HG03025 (cell line): ENCODE measurements at regions not wholly inside any gene's neighbourhood (a gene's known extent, or its start where the extent isn't known, plus 50 kb on each side); places are given as distances from the start of the nearest gene placed in this dataset.
"Not testable (repeated sequence)": the region's sequence is repeated elsewhere in the genome, so short reads cannot be mapped to it uniquely, and the experiment has no call there.

Source experiments
- ATAC-seq: cut with Tn5 transposase; IDR thresholded peaks from one replicate; pipeline ENCODE4 v1.9.1; 2021; ENCODE audit warnings: mild to moderate bottlenecking, moderate library complexity; ENCODE audit not compliant: unreplicated experiment, low FRiP score

DNA sequence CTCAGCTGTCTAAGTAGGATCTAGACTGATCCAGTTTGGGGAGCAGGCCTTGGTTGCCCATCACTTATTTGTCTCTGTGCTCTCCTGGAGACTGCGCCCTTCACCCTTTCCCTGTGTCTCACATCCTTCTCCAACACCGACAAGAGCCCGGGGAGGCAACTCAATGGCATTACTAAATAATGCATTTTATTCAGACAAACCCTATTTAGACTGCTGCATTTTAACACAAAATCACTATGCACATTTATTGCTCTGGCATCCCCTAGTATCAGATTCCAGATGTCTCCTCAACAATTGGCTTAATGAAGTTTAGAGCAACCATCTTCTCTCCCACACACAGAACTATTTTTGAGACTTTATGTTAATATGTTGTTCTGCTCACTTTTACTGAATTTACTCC lies 436.4 kb upstream of the CHRM3 start:
- no peak for ATAC-seq

- no peak for ATAC-seq
Observed at GRCh38 chr1:238944028-238944427, 442.3 kb upstream of the CHRM3 start.

DNA sequence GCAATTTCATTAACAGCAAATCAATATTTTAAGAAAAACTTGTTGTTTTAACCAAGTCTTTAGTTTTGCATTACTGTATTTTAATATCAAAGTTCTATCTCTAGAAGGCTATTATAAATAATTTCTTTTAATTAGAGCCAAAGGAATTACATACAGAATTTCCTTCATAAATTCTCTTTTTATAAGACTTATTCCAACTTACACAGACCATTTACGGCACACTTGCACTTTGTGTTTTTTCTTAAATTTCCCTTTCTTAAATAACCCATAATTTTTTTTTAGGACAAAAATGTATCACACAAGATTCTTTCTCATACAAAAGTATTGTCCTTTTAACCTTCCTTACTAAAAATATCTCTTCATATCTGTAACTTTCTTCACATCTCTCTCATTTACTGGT lies 458.5 kb upstream of the CHRM3 start:
- ATAC-seq, result no peak

DNA sequence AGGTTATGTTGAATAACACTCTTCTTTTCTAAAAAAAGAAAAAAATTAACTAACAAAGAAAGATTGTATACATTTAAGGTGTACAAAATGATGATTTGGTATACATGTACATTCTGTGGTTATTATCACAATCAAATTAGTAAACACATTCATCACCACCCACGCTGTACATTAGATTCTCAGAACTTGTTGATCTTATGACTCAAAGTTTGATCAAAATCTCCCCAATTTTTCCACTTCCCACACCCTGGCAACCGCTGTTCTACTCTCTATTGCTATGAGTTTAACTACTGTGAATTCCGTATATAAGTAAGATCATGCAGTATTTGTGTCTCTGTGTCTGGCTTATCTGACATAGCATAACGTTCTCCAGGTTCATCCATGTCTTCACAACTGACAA lies 469.5 kb upstream of the CHRM3 start:
- no peak for ATAC-seq

DNA sequence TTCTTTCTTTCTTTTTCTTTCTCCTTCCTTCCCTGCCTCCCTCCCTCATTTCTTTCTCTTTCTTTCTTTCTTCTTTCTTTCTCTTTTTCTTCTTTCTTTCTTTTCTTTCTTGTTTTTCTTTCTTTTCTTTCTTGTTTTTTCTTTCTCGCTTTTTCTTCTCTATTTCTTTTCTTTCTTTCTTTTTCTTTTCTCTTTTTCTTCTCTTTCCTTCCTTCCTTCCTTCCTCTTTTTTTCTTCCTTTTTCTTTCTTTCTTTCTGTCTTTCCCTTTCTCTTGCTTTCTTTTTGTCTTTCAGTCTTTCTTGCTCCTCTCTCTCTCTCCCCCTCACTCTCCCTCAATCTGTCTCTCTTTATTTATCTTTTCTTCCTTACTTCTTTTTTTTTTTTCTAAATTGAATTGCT lies 472.0 kb upstream of the CHRM3 start:
- no peak for ATAC-seq

- ATAC-seq, result no peak
Observed at GRCh38 chr1:238913210-238913609, 473.2 kb upstream of the CHRM3 start.

- no peak for ATAC-seq
Observed at GRCh38 chr1:238912148-238912547, 474.2 kb upstream of the CHRM3 start.

- not testable (repeated sequence) for ATAC-seq
Observed at GRCh38 chr1:238902752-238903151, 483.6 kb upstream of the CHRM3 start.

DNA sequence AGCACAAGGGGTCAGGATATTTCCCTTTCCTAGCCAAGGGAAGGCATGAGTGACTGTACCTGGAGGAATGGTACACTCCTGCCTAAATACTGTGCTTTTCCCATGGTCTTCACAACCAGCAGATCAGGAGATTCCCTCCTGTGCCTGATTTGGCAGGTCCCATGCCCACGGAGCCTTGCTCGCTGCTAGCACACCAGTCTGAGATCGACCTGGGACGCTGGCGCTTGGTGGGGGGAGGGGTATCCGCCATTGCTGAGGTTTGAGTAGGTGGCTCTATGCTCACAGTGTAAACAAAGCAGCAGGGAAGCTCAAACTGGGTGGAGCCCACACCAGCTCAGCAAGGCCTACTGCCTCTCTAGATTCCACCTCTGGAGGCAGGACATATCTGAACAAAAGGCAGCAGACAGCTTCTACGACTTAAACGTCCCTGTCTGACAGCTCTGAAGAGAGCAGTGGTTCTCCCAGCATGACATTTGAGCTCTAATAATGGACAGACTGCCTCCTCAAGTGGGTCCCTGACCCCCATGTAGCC lies 486.0 kb upstream of the CHRM3 start:
- no peak for ATAC-seq

DNA sequence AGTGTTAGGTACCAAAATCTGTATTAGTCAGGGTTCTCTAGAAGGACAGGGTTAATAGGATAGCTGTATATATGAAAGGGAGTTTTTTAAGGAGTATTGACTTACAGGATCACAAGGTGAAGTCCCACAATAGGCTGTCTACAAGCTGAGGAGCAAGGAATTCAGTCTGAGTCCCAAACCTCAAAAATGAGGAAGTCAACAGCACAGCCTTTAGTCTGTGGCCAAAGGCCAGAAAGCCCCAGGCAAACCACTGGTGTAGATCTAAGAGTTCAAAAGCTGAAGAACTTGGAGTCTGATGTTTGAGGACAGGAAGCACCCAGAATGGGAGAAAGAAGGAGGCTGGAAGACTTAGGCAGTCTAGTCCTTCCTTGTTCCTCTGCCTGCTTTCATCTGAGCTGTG lies 487.5 kb upstream of the CHRM3 start:
- no peak for ATAC-seq

- ATAC-seq, result no peak
Observed at GRCh38 chr1:238895911-238896310, 490.5 kb upstream of the CHRM3 start.

DNA sequence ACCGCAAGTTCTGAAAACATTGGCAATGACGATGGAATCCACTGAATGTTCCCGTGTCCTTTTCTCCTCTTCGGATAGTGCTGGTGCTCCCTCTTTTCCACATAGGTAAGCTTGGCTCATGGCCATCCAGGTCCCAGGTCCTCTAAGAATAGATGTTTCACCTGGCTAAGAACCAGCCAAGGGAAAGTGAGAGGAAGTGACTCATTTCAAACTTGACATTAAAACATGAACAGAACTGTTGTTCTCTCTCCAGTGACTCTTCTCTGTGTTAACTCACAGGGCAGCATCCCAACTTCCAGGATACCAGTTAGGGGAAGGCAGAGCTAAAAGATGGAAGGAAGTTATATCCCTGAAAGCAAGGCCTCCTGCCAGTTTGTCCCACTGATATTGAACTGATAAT lies 493.8 kb upstream of the CHRM3 start:
- no peak for ATAC-seq

GRCh38 chr1:238861342-238862066 lies 524.9 kb upstream of the CHRM3 start:
- ATAC-seq, result no peak

- no peak for ATAC-seq
Observed at GRCh38 chr1:238833919-238834318, 552.4 kb upstream of the CHRM3 start.

DNA sequence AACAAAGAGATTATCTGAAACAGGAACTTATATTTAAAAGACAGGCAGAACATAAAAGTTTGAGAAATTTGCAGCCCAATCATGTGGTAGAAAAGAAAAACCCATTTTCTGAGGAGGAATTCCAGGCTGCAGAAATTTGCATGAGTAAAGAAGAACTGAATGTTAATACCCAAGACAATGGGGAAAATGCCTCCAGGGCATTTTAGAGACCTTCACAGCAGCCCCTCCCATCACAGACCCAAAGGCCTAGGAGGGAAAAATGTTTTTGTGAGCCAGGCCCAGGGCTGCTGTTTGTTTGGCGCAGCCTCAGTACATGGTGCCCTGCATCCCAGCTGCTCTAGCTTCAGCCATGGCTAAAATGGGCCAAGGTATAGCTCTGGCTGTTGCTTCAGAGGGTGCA lies 554.3 kb upstream of the CHRM3 start:
- ATAC-seq, result no peak

GRCh38 chr1:238830036-238830611 lies 556.2 kb upstream of the CHRM3 start:
- no peak for ATAC-seq

- ATAC-seq, result no peak
Observed at GRCh38 chr1:238826891-238827290, 559.5 kb upstream of the CHRM3 start.

DNA sequence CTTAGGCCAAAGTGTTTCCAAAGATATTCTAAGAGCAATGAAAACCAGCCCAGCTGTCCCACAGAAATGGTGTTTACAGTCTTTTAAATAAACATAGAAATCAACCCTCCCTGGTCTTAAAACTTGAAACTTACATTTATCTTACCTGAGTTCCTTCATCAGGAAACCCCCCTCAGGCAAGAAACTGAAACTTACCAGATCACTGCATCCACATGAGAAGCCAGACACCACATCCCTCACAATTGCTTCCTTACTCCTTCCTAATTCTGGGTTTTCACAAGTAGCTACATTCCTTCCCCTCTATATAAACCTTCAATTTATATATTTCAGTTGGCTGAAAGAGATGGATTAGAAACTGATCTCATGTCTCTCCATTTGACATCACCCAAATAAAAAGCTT lies 563.0 kb upstream of the CHRM3 start:
- no peak for ATAC-seq

DNA sequence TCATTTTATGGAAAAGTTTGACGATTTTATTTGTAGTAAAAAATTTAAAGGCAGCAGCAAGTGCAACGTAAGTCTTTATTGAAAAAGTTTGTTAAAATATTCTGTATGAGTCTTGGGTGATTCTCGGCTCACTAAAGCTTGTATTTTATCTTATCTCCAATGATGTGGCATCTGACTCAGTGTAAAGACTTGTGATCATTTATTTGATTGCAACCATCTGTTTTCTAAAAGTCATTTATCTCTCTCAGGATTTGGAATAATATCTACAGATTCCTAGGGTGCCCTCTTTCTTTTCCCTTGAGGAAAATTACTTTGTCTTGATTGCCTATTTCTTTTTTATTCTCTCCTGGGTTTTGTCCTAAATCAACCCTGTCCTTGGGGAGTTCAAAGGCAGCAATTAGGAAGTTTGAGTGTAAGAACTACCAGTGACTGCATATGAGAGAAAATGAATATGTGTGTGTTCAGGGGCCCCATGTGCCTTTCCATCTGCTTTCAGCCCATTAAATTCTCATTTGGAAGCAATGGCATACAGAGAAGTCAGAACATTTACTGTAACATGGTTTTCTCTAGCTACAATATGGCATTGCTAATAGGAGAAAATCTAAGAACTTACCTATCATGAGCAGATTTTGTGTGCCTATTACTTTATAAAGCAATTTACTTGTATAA lies 575.0 kb upstream of the CHRM3 start:
- no peak for ATAC-seq

- no peak for ATAC-seq
Observed at GRCh38 chr1:238790882-238791281, 595.5 kb upstream of the CHRM3 start.

GRCh38 chr1:238789916-238790667 lies 596.3 kb upstream of the CHRM3 start:
- ATAC-seq, result no peak
